HEK293 (cell line): ENCODE measurements at regions not wholly inside any gene's neighbourhood (a gene's known extent, or its start where the extent isn't known, plus 50 kb on each side); places are given as distances from the start of the nearest gene placed in this dataset.
A peak's percentile ranks its signal among the peaks of the same experiment; 100 is the strongest.
"Not testable (repeated sequence)": the region's sequence is repeated elsewhere in the genome, so short reads cannot be mapped to it uniquely, and the experiment has no call there.

Experiments used
- CTCF ChIA-PET: fragments of 350-600 bp; formaldehyde crosslinking; extraction: SDS; loops from one replicate; lab custom pipeline; 2021; ENCODE audit warnings: antibody characterized with exemption; lab: Yijun Ruan, JAX
- POLR2A ChIA-PET: fragments of 300-600 bp; formaldehyde crosslinking; extraction: SDS; loops from one replicate; lab custom pipeline; 2020; ENCODE audit warnings: antibody characterized with exemption, inconsistent platforms; lab: Yijun Ruan, JAX
- H3K27ac ChIP-seq: fragments of 200-500 bp; sonication (Bioruptor generic); 2 replicates; pipeline ENCODE4 v1.5.1; 2014; ENCODE audit warnings: low read depth, low read length, control low read depth, inconsistent platforms; ENCODE audit errors: extremely low read depth
- H3K36me3 ChIP-seq, 2 experiments: fragments of 200-500 bp in 1 of 2; sonication (Bioruptor generic) in 1 of 2; 1 replicate in 1 of 2; 2 replicates in 1 of 2; pipeline ENCODE4 v1.5.1; 2014 to 2017; ENCODE audit warnings: inconsistent platforms in 2 of 2, low read length in 2 of 2; ENCODE audit not compliant: control insufficient read depth in 2 of 2, insufficient read depth in 1 of 2
- H3K4me1 ChIP-seq: fragments of 200-500 bp; sonication (Bioruptor generic); 2 replicates; pipeline ENCODE4 v1.5.1; 2014; ENCODE audit warnings: mild to moderate bottlenecking, low read length, inconsistent platforms; ENCODE audit not compliant: control insufficient read depth, insufficient read depth
- H3K4me3 ChIP-seq: 2 replicates; pipeline ENCODE4 v1.5.1; 2011; ENCODE audit warnings: low read depth, mild to moderate bottlenecking, control low read depth, low read length, moderate library complexity
- H3K9me3 ChIP-seq: fragments of 200-500 bp; sonication (Bioruptor generic); 2 replicates; pipeline ENCODE4 v1.5.1; 2014; ENCODE audit warnings: low read depth, low read length, inconsistent platforms; ENCODE audit not compliant: control insufficient read depth, insufficient read depth
- MZF1 ChIP-seq: fragments of 450-650 bp; formaldehyde crosslinking; IDR thresholded peaks from 2 replicates; pipeline ENCODE4 v1.5.1; 2017; ENCODE audit warnings: missing biosample characterization, missing genetic modification characterization, borderline replicate concordance
- SCRT1 ChIP-seq: fragments of 450-650 bp; formaldehyde crosslinking; IDR thresholded peaks from 2 replicates; pipeline ENCODE4 v1.5.1; 2016; ENCODE audit warnings: missing biosample characterization, missing genetic modification characterization, borderline replicate concordance
- SCRT2 ChIP-seq: fragments of 450-650 bp; formaldehyde crosslinking; IDR thresholded peaks from 2 replicates; pipeline ENCODE4 v1.5.1; 2016; ENCODE audit warnings: missing biosample characterization, missing genetic modification characterization
- SETDB1 ChIP-seq: IDR thresholded peaks from one replicate; pipeline ENCODE4 v1.6.1; 2017; ENCODE audit warnings: mild to moderate bottlenecking, low read length, moderate library complexity, mixed read lengths; ENCODE audit not compliant: insufficient read length
- TRIM28 ChIP-seq: IDR thresholded peaks from 2 replicates; pipeline ENCODE4 v1.6.1; 2011; ENCODE audit warnings: low read length, control low read depth, borderline replicate concordance
- YY1 ChIP-seq: fragments of 450-650 bp; formaldehyde crosslinking; IDR thresholded peaks from 2 replicates; pipeline ENCODE4 v1.5.1; 2018; ENCODE audit warnings: missing biosample characterization, missing genetic modification characterization
- ZBTB17 ChIP-seq: fragments of 450-650 bp; formaldehyde crosslinking; IDR thresholded peaks from 2 replicates; pipeline ENCODE4 v1.5.1; 2016; ENCODE audit warnings: missing biosample characterization, missing genetic modification characterization
- ZNF214 ChIP-seq: fragments of 450-650 bp; formaldehyde crosslinking; IDR thresholded peaks from 2 replicates; pipeline ENCODE4 v1.5.1; 2017; ENCODE audit warnings: missing biosample characterization, mild to moderate bottlenecking, missing genetic modification characterization, borderline replicate concordance
- ZNF266 ChIP-seq: fragments of 450-650 bp; formaldehyde crosslinking; IDR thresholded peaks from 2 replicates; pipeline ENCODE4 v1.5.1; 2016; ENCODE audit warnings: missing biosample characterization, missing genetic modification characterization, low read depth
- ZNF311 ChIP-seq: fragments of 450-650 bp; formaldehyde crosslinking; IDR thresholded peaks from 2 replicates; pipeline ENCODE4 v1.5.1; 2017; ENCODE audit warnings: missing biosample characterization, missing genetic modification characterization, borderline replicate concordance
- ZNF391 ChIP-seq: fragments of 450-650 bp; formaldehyde crosslinking; IDR thresholded peaks from 2 replicates; pipeline ENCODE4 v1.5.1; 2016; ENCODE audit warnings: low read depth, missing biosample characterization, missing genetic modification characterization, borderline replicate concordance
- ZNF48 ChIP-seq: fragments of 450-650 bp; formaldehyde crosslinking; IDR thresholded peaks from 2 replicates; pipeline ENCODE4 v1.5.1; 2016; ENCODE audit warnings: missing biosample characterization, missing genetic modification characterization
- ZNF549 ChIP-seq: fragments of 450-650 bp; IDR thresholded peaks from 2 replicates; pipeline ENCODE4 v1.5.1; 2018; ENCODE audit warnings: missing biosample characterization, missing genetic modification characterization, mild to moderate bottlenecking, inconsistent platforms, moderate library complexity
- ZNF596 ChIP-seq: fragments of 450-650 bp; IDR thresholded peaks from 2 replicates; pipeline ENCODE4 v1.5.0; 2018; ENCODE audit warnings: missing biosample characterization, mild to moderate bottlenecking, missing genetic modification characterization, moderate library complexity
- ZNF623 ChIP-seq: fragments of 450-650 bp; formaldehyde crosslinking; IDR thresholded peaks from 2 replicates; pipeline ENCODE4 v1.5.1; 2016; ENCODE audit warnings: missing biosample characterization, missing genetic modification characterization
- ZNF654 ChIP-seq: fragments of 450-650 bp; formaldehyde crosslinking; IDR thresholded peaks from 2 replicates; pipeline ENCODE4 v1.5.1; 2016; ENCODE audit warnings: low read depth, missing biosample characterization, missing genetic modification characterization
- ZNF670 ChIP-seq: fragments of 450-650 bp; formaldehyde crosslinking; IDR thresholded peaks from 2 replicates; pipeline ENCODE4 v1.5.1; 2016; ENCODE audit warnings: missing biosample characterization, missing genetic modification characterization, low read depth
- TF ChIP-seq, protein P1 (sequence below): fragments of 450-650 bp; formaldehyde crosslinking; IDR thresholded peaks from 2 replicates; pipeline ENCODE4 v1.5.1; 2016; ENCODE audit warnings: missing biosample characterization, missing genetic modification characterization
- TF ChIP-seq, protein P2 (sequence below): fragments of 450-650 bp; formaldehyde crosslinking; IDR thresholded peaks from 2 replicates; pipeline ENCODE4 v1.5.1; 2016; ENCODE audit warnings: missing biosample characterization, missing genetic modification characterization
- TF ChIP-seq, protein P3 (sequence below): fragments of 450-650 bp; formaldehyde crosslinking; IDR thresholded peaks from 2 replicates; pipeline ENCODE4 v1.5.1; 2017; ENCODE audit warnings: missing biosample characterization, missing genetic modification characterization
- TF ChIP-seq, protein P4 (sequence below): fragments of 450-650 bp; formaldehyde crosslinking; optimal IDR thresholded peaks from 2 replicates; pipeline ENCODE3; 2016; ENCODE audit warnings: missing biosample characterization, mild to moderate bottlenecking, missing genetic modification characterization

DNA sequence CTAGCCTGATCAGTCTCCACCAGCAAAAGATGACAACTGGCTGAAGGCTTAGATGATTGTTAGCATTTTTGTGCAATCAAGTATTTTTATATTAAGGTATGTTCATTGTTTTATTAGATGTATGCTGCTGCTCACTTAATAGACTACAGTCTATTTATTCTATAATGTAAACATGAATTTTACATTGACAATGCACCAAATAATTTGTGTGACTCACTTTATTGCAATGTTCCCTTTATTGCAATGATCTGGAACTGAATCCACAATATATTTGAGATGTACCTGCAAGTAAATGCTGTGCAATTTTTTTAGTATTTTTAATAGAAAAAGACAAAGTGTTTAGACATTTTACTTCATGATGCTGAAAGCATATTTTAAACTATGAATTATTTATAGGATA lies 896.5 kb downstream of the AMY1C start (continued):
- TF ChIP-seq ZNF48 (tag by site-specific recombination) (no peak), ZNF596 (tag by site-specific recombination) (no peak), ZBTB17 (tag by site-specific recombination) (no peak)

DNA sequence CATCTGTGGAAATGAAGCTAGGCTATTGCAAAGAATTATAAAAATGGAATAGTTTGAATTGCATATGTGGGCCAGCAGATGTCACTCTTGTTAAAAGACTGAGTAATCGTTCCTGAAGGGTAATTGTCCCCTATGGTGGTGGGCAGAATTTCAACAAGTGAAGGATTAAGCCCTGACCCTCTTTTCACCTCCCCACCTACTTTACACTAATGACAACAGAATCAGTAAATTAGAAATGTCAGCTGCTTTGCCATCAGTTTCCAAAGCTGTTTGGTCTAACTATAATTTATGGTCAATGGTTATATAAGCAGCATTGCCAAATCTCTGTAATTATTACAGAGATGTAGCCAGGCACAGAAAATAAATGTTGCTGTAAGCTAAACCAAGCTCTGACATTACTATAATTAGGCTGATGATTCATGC lies 898.6 kb downstream of the AMY1C start:
- POLR2A ChIA-PET = no interaction called here
- H3K27ac ChIP-seq = no peak overlapping the region
- CTCF ChIA-PET = interaction anchor here (0.6 to 1.4 kb wide), 6 partner anchors 9 to 795 kb away, joined by 3 to 7 read pairs (median 3); no protein-coding TSS in a partner anchor
- no peak overlapping the region for H3K4me3 ChIP-seq
- TF ChIP-seq ZNF266 (tag by site-specific recombination) (no peak), SCRT2 (tag by site-specific recombination) (no peak), ZNF623 (tag by site-specific recombination) (no peak), ZNF311 (tag by site-specific recombination) (no peak), ZNF549 (tag by site-specific recombination) (no peak), ZBTB17 (tag by site-specific recombination) (no peak), TRIM28 (0 out of 2 replicates have a peak, but pooled peaks have one; percentile 62), SCRT1 (tag by site-specific recombination) (no peak), MZF1 (tag by site-specific recombination) (no peak), ZNF214 (no peak), ZNF670 (tag by site-specific recombination) (no peak), ZNF391 (tag by site-specific recombination) (no peak), ZNF654 (peak; percentile 72)
- TF ChIP-seq, protein P1, sequence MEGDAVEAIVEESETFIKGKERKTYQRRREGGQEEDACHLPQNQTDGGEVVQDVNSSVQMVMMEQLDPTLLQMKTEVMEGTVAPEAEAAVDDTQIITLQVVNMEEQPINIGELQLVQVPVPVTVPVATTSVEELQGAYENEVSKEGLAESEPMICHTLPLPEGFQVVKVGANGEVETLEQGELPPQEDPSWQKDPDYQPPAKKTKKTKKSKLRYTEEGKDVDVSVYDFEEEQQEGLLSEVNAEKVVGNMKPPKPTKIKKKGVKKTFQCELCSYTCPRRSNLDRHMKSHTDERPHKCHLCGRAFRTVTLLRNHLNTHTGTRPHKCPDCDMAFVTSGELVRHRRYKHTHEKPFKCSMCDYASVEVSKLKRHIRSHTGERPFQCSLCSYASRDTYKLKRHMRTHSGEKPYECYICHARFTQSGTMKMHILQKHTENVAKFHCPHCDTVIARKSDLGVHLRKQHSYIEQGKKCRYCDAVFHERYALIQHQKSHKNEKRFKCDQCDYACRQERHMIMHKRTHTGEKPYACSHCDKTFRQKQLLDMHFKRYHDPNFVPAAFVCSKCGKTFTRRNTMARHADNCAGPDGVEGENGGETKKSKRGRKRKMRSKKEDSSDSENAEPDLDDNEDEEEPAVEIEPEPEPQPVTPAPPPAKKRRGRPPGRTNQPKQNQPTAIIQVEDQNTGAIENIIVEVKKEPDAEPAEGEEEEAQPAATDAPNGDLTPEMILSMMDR (tag by site-specific recombination) = 0 out of 2 replicates have a peak, but pooled peaks have one; percentile 23
- TF ChIP-seq, protein P2, sequence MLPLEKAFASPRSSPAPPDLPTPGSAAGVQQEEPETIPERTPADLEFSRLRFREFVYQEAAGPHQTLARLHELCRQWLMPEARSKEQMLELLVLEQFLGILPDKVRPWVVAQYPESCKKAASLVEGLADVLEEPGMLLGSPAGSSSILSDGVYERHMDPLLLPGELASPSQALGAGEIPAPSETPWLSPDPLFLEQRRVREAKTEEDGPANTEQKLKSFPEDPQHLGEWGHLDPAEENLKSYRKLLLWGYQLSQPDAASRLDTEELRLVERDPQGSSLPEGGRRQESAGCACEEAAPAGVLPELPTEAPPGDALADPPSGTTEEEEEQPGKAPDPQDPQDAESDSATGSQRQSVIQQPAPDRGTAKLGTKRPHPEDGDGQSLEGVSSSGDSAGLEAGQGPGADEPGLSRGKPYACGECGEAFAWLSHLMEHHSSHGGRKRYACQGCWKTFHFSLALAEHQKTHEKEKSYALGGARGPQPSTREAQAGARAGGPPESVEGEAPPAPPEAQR (tag by site-specific recombination) = no peak
- TF ChIP-seq, protein P3, sequence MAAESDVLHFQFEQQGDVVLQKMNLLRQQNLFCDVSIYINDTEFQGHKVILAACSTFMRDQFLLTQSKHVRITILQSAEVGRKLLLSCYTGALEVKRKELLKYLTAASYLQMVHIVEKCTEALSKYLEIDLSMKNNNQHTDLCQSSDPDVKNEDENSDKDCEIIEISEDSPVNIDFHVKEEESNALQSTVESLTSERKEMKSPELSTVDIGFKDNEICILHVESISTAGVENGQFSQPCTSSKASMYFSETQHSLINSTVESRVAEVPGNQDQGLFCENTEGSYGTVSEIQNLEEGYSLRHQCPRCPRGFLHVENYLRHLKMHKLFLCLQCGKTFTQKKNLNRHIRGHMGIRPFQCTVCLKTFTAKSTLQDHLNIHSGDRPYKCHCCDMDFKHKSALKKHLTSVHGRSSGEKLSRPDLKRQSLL (tag by site-specific recombination) = no peak
- TF ChIP-seq, all 188 proteins: peak for 3
- Histone ChIP-seq H3K36me3 (no peaks in the 10 kb centered on the region), H3K9me3 (no peaks in the 10 kb centered on the region), H3K4me1 (no peaks in the 10 kb centered on the region)

DNA sequence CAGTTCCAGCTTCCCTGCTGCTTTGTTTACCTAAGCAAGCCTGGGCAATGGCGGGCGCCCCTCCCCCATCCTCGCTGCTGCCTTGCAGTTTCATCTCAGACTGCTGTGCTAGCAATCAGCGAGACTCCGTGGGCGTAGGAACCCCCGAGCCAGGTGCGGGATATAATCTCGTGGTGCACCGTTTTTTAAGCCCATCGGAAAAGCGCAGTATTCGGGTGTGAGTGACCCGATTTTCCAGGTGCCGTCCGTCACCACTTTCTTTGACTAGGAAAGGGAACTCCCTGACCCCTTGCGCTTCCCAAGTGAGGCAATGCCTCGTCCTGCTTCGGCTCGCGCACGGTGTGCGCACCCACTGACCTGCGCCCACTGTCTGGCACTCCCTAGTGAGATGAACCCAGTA lies 914.7 kb downstream of the AMY1C start:
- 0 out of 2 replicates have a peak, but pooled peaks have one; percentile 27 for TF ChIP-seq YY1 (tag by site-specific recombination)
- TF ChIP-seq, protein P4, sequence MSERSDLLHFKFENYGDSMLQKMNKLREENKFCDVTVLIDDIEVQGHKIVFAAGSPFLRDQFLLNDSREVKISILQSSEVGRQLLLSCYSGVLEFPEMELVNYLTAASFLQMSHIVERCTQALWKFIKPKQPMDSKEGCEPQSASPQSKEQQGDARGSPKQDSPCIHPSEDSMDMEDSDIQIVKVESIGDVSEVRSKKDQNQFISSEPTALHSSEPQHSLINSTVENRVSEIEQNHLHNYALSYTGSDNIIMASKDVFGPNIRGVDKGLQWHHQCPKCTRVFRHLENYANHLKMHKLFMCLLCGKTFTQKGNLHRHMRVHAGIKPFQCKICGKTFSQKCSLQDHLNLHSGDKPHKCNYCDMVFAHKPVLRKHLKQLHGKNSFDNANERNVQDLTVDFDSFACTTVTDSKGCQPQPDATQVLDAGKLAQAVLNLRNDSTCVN = peak; percentile 15
- peak; percentile 3 for TF ChIP-seq SETDB1
- H3K4me3 ChIP-seq, H3K4me1 ChIP-seq, H3K9me3 ChIP-seq, H3K27ac ChIP-seq, H3K36me3 ChIP-seq, CTCF ChIA-PET: not testable (repeated sequence)
- POLR2A ChIA-PET = interaction anchor here (0.7 kb wide), 1 partner anchor 19 kb away, joined by 3 read pairs; no protein-coding TSS in a partner anchor
